GM19351 (cell line): ENCODE measurements at regions not wholly inside any gene's neighbourhood (a gene's known extent, or its start where the extent isn't known, plus 50 kb on each side); places are given as distances from the start of the nearest gene placed in this dataset.
A peak's percentile ranks its signal among the peaks of the same experiment; 100 is the strongest.

Experiments used
- ATAC-seq: cut with Tn5 transposase; IDR thresholded peaks from one replicate; pipeline ENCODE4 v1.9.1; 2021; ENCODE audit warnings: mild to moderate bottlenecking, moderate library complexity; ENCODE audit not compliant: unreplicated experiment

GRCh38 chr11:130582176-130582575 lies 133.7 kb downstream of the ADAMTS15 start:
- ATAC-seq: no peak

GRCh38 chr11:130582981-130583380 lies 134.5 kb downstream of the ADAMTS15 start:
- no peak for ATAC-seq

- ATAC-seq: no peak
Observed at GRCh38 chr11:130583801-130584211, 135.4 kb downstream of the ADAMTS15 start.

- no peak for ATAC-seq
Observed at GRCh38 chr11:130585545-130585944, 137.1 kb downstream of the ADAMTS15 start.

GRCh38 chr11:130587658-130588057 lies 139.2 kb downstream of the ADAMTS15 start:
- ATAC-seq: no peak

- no peak for ATAC-seq
Observed at GRCh38 chr11:130588471-130588870, 140.0 kb downstream of the ADAMTS15 start.

- ATAC-seq: no peak
Observed at GRCh38 chr11:130592056-130592455, 143.6 kb downstream of the ADAMTS15 start.

- ATAC-seq: no peak
Observed at GRCh38 chr11:130593064-130593463, 144.6 kb downstream of the ADAMTS15 start.

GRCh38 chr11:130598433-130598832 lies 150.0 kb downstream of the ADAMTS15 start:
- no peak for ATAC-seq

GRCh38 chr11:130599073-130599654 lies 150.7 kb downstream of the ADAMTS15 start:
- ATAC-seq: no peak

- ATAC-seq: no peak
Observed at GRCh38 chr11:130600139-130600538, 151.7 kb downstream of the ADAMTS15 start.

- ATAC-seq: no peak
Observed at GRCh38 chr11:130600616-130601015, 152.2 kb downstream of the ADAMTS15 start.

GRCh38 chr11:130601141-130601540 lies 152.7 kb downstream of the ADAMTS15 start:
- ATAC-seq: peak; percentile 55

- no peak for ATAC-seq
Observed at GRCh38 chr11:130601764-130602460, 153.5 kb downstream of the ADAMTS15 start.

- no peak for ATAC-seq
Observed at GRCh38 chr11:130602641-130603334, 154.3 kb downstream of the ADAMTS15 start.

- no peak for ATAC-seq
Observed at GRCh38 chr11:130603335-130603906, 155.0 kb downstream of the ADAMTS15 start.

GRCh38 chr11:130604606-130605005 lies 156.2 kb downstream of the ADAMTS15 start:
- ATAC-seq: no peak

GRCh38 chr11:130606178-130606577 lies 157.7 kb downstream of the ADAMTS15 start:
- no peak for ATAC-seq

GRCh38 chr11:130606781-130607511 lies 158.5 kb downstream of the ADAMTS15 start:
- no peak for ATAC-seq

GRCh38 chr11:130608287-130608686 lies 159.8 kb downstream of the ADAMTS15 start:
- no peak for ATAC-seq
